T-helper 17 cell (primary cell): ENCODE measurements at regions not wholly inside any gene's neighbourhood (a gene's known extent, or its start where the extent isn't known, plus 50 kb on each side); places are given as distances from the start of the nearest gene placed in this dataset.

Experiments
- ATAC-seq: fragments of 150-1000 bp; cut with Tn5 transposase; 2 replicates; pipeline ENCODE4 v1.10.0; 2021; ENCODE audit warnings: mild to moderate bottlenecking, moderate library complexity
- DNase-seq, 3 donors: peaks; one replicate each; pipeline versions ENCODE4 v3.0.0 to v3.0.0-alpha.2; 2020 to 2021
- H3K9me3 ChIP-seq: one replicate; pipeline ENCODE4 v1.7.0; 2013; ENCODE audit warnings: low read length, mild to moderate bottlenecking; ENCODE audit not compliant: control insufficient read depth, poor library complexity, severe bottlenecking
- H3K27ac Mint-ChIP-seq: one replicate; pipeline ENCODE4 v1.8.0; 2022; ENCODE audit warnings: mild to moderate bottlenecking, moderate library complexity, mixed read lengths
- H3K27me3 Mint-ChIP-seq: one replicate; pipeline ENCODE4 v1.8.0; 2022; ENCODE audit warnings: mixed read lengths
- H3K36me3 Mint-ChIP-seq: one replicate; pipeline ENCODE4 v1.8.0; 2022; ENCODE audit warnings: low read depth, mixed read lengths
- H3K4me1 Mint-ChIP-seq: one replicate; pipeline ENCODE4 v1.8.0; 2022; ENCODE audit warnings: mild to moderate bottlenecking, mixed read lengths
- H3K4me3 Mint-ChIP-seq: one replicate; pipeline ENCODE4 v1.8.0; 2022; ENCODE audit warnings: mild to moderate bottlenecking, moderate library complexity, mixed read lengths

GRCh38 chr9:108724652-108725051 is 131.1 kb downstream of the ACTL7B start:
- H3K9me3 ChIP-seq: no peaks in the 10 kb centered on the region
- no peak for ATAC-seq
- Mint-ChIP-seq H3K36me3 (no peaks in the 10 kb centered on the region), H3K4me3 (no peak overlapping the region), H3K4me1 (no peaks in the 10 kb centered on the region), H3K27ac (no peak overlapping the region), H3K27me3 (peaks cover 21% of the 10 kb centered on the region)
- DNase-seq: no peak

GRCh38 chr9:108724122-108724521 is 131.7 kb downstream of the ACTL7B start:
- H3K27ac Mint-ChIP-seq: no peak overlapping the region
- ATAC-seq: no peak
- peaks cover 21% of the 10 kb centered on the region for H3K27me3 Mint-ChIP-seq

GRCh38 chr9:108722396-108722795 is 133.4 kb downstream of the ACTL7B start:
- H3K4me3 Mint-ChIP-seq: no peak overlapping the region
- DNase-seq: no peak
- H3K27me3 Mint-ChIP-seq: peaks cover 13% of the 10 kb centered on the region
- ATAC-seq: no peak
- H3K9me3 ChIP-seq: no peaks in the 10 kb centered on the region
- no peak overlapping the region for H3K27ac Mint-ChIP-seq
- H3K4me1 Mint-ChIP-seq: no peaks in the 10 kb centered on the region
- H3K36me3 Mint-ChIP-seq: no peaks in the 10 kb centered on the region

More at GRCh38 chr9:108724122-108724521, 131.7 kb downstream of the ACTL7B start:
- Mint-ChIP-seq H3K4me1 (no peaks in the 10 kb centered on the region), H3K4me3 (no peak overlapping the region), H3K36me3 (no peaks in the 10 kb centered on the region)
- H3K9me3 ChIP-seq: no peaks in the 10 kb centered on the region
- DNase-seq: no peak

- DNase-seq (no peak), ATAC-seq (no peak)
- H3K9me3 ChIP-seq: no peaks in the 10 kb centered on the region
- Mint-ChIP-seq H3K4me1 (no peaks in the 10 kb centered on the region), H3K4me3 (no peak overlapping the region), H3K27me3 (peaks cover 11% of the 10 kb centered on the region), H3K36me3 (no peaks in the 10 kb centered on the region), H3K27ac (no peak overlapping the region)
These were observed 135.6 kb downstream of the ACTL7B start for GRCh38 chr9:108720191-108720642.

GRCh38 chr9:108710424-108710823 is 145.4 kb downstream of the ACTL7B start:
- DNase-seq: no peak
- Mint-ChIP-seq H3K27me3 (no peaks in the 10 kb centered on the region), H3K27ac (no peak overlapping the region), H3K4me3 (no peak overlapping the region), H3K4me1 (no peaks in the 10 kb centered on the region), H3K36me3 (no peaks in the 10 kb centered on the region)
- H3K9me3 ChIP-seq: no peaks in the 10 kb centered on the region
- no peak for ATAC-seq

GRCh38 chr9:108709997-108710396 is 145.8 kb downstream of the ACTL7B start:
- Mint-ChIP-seq H3K27me3 (no peaks in the 10 kb centered on the region), H3K36me3 (no peaks in the 10 kb centered on the region), H3K27ac (no peak overlapping the region), H3K4me1 (no peaks in the 10 kb centered on the region), H3K4me3 (no peak overlapping the region)
- ATAC-seq (no peak), DNase-seq (no peak)
- no peaks in the 10 kb centered on the region for H3K9me3 ChIP-seq

GRCh38 chr9:108709126-108709525 is 146.7 kb downstream of the ACTL7B start:
- no peaks in the 10 kb centered on the region for H3K9me3 ChIP-seq
- ATAC-seq (no peak), DNase-seq (no peak)
- Mint-ChIP-seq H3K4me3 (no peak overlapping the region), H3K4me1 (no peaks in the 10 kb centered on the region), H3K27ac (no peak overlapping the region), H3K36me3 (no peaks in the 10 kb centered on the region), H3K27me3 (no peaks in the 10 kb centered on the region)

- H3K4me3 Mint-ChIP-seq: no peak overlapping the region
- no peak overlapping the region for H3K27ac Mint-ChIP-seq
- ATAC-seq (no peak), DNase-seq (no peak)
- no peaks in the 10 kb centered on the region for H3K27me3 Mint-ChIP-seq
- H3K4me1 Mint-ChIP-seq: no peaks in the 10 kb centered on the region
- H3K9me3 ChIP-seq: no peaks in the 10 kb centered on the region
- H3K36me3 Mint-ChIP-seq: no peaks in the 10 kb centered on the region
These were observed 147.3 kb downstream of the ACTL7B start for GRCh38 chr9:108708448-108708847.

- H3K36me3 Mint-ChIP-seq: no peaks in the 10 kb centered on the region
These were observed 148.7 kb downstream of the ACTL7B start for GRCh38 chr9:108707120-108707519.

GRCh38 chr9:108704156-108704852 is 151.5 kb downstream of the ACTL7B start:
- no peak overlapping the region for H3K27ac Mint-ChIP-seq
- no peak for DNase-seq
- H3K4me3 Mint-ChIP-seq: no peak overlapping the region
- no peaks in the 10 kb centered on the region for H3K9me3 ChIP-seq
- no peak for ATAC-seq
- no peaks in the 10 kb centered on the region for H3K4me1 Mint-ChIP-seq
- H3K27me3 Mint-ChIP-seq: no peaks in the 10 kb centered on the region
- no peaks in the 10 kb centered on the region for H3K36me3 Mint-ChIP-seq

More at GRCh38 chr9:108707120-108707519, 148.7 kb downstream of the ACTL7B start:
- Mint-ChIP-seq H3K27me3 (no peaks in the 10 kb centered on the region), H3K4me1 (no peaks in the 10 kb centered on the region), H3K27ac (no peak overlapping the region), H3K4me3 (no peak overlapping the region)
- no peak for DNase-seq
- no peaks in the 10 kb centered on the region for H3K9me3 ChIP-seq
- ATAC-seq: no peak

GRCh38 chr9:108703429-108703828 is 152.4 kb downstream of the ACTL7B start:
- no peaks in the 10 kb centered on the region for H3K9me3 ChIP-seq
- DNase-seq (no peak), ATAC-seq (no peak)
- Mint-ChIP-seq H3K4me3 (no peak overlapping the region), H3K36me3 (no peaks in the 10 kb centered on the region), H3K27ac (no peak overlapping the region), H3K4me1 (no peaks in the 10 kb centered on the region), H3K27me3 (no peaks in the 10 kb centered on the region)

GRCh38 chr9:108702681-108703080 is 153.1 kb downstream of the ACTL7B start:
- H3K27me3 Mint-ChIP-seq: no peaks in the 10 kb centered on the region
- no peaks in the 10 kb centered on the region for H3K36me3 Mint-ChIP-seq
- no peaks in the 10 kb centered on the region for H3K9me3 ChIP-seq
- H3K4me3 Mint-ChIP-seq: no peak overlapping the region
- H3K4me1 Mint-ChIP-seq: no peaks in the 10 kb centered on the region
- ATAC-seq (no peak), DNase-seq (no peak)
- no peak overlapping the region for H3K27ac Mint-ChIP-seq

- no peak overlapping the region for H3K4me3 Mint-ChIP-seq
- H3K4me1 Mint-ChIP-seq: no peaks in the 10 kb centered on the region
- ATAC-seq (no peak), DNase-seq (no peak)
- H3K36me3 Mint-ChIP-seq: no peaks in the 10 kb centered on the region
- no peaks in the 10 kb centered on the region for H3K27me3 Mint-ChIP-seq
- no peaks in the 10 kb centered on the region for H3K9me3 ChIP-seq
- H3K27ac Mint-ChIP-seq: no peak overlapping the region
These were observed 157.0 kb downstream of the ACTL7B start for GRCh38 chr9:108698801-108699200.

GRCh38 chr9:108698231-108698630 is 157.6 kb downstream of the ACTL7B start:
- no peak for ATAC-seq
- no peak overlapping the region for H3K27ac Mint-ChIP-seq
- no peak for DNase-seq
- no peaks in the 10 kb centered on the region for H3K9me3 ChIP-seq
- H3K4me1 Mint-ChIP-seq: no peaks in the 10 kb centered on the region
- no peaks in the 10 kb centered on the region for H3K27me3 Mint-ChIP-seq
- no peak overlapping the region for H3K4me3 Mint-ChIP-seq
- no peaks in the 10 kb centered on the region for H3K36me3 Mint-ChIP-seq
